WI38 (cell line): ENCODE measurements at regions not wholly inside any gene's neighbourhood (a gene's known extent, or its start where the extent isn't known, plus 50 kb on each side); places are given as distances from the start of the nearest gene placed in this dataset.

Experiments used
- H3K4me3 ChIP-seq: 2 replicates; pipeline ENCODE4 v1.5.1; 2011; ENCODE audit warnings: low read depth, mild to moderate bottlenecking, control low read depth, low read length
- CTCF ChIP-seq: IDR thresholded peaks from 2 replicates; pipeline ENCODE4 v1.5.1; 2012; ENCODE audit warnings: low read depth, mild to moderate bottlenecking, control low read depth, low read length

GRCh38 chr14:97719931-97720330, 922.7 kb downstream of the VRK1 start:
- H3K4me3 ChIP-seq = no peak overlapping the region
- TF ChIP-seq CTCF = no peak

GRCh38 chr14:97723351-97723750, 926.2 kb downstream of the VRK1 start:
- TF ChIP-seq CTCF = no peak
- H3K4me3 ChIP-seq = no peak overlapping the region

GRCh38 chr14:97723819-97724218, 926.6 kb downstream of the VRK1 start:
- no peak for TF ChIP-seq CTCF
- no peak overlapping the region for H3K4me3 ChIP-seq

GRCh38 chr14:97724265-97724731, 927.1 kb downstream of the VRK1 start:
- no peak overlapping the region for H3K4me3 ChIP-seq
- no peak for TF ChIP-seq CTCF

- no peak for TF ChIP-seq CTCF
- H3K4me3 ChIP-seq = no peak overlapping the region
Observed at GRCh38 chr14:97726676-97727075, 929.5 kb downstream of the VRK1 start.

- no peak overlapping the region for H3K4me3 ChIP-seq
- TF ChIP-seq CTCF = no peak
Observed at GRCh38 chr14:97730706-97731105, 933.5 kb downstream of the VRK1 start.

- no peak overlapping the region for H3K4me3 ChIP-seq
- TF ChIP-seq CTCF = no peak
Observed at GRCh38 chr14:97731800-97732199, 934.6 kb downstream of the VRK1 start.
